Panc1 (cell line): ENCODE measurements at regions not wholly inside any gene's neighbourhood (a gene's known extent, or its start where the extent isn't known, plus 50 kb on each side); places are given as distances from the start of the nearest gene placed in this dataset.

Experiments
- ATAC-seq: fragments of 200-7000 bp; cut with Tn5 transposase; 2 replicates; pipeline ENCODE4 v1.9.1; 2020; ENCODE audit warnings: mild to moderate bottlenecking, moderate library complexity
- BruUV-seq: library from RNA; stranded (reverse); fragments of 400-500 nt; replicated peaks from 2 replicates; lab custom pipeline; 2021; lab: Mats Ljungman, UMichigan
- CTCF ChIA-PET: fragments of 300-600 bp; sonication (Branson Sonifier 250); formaldehyde crosslinking; loops from one replicate; lab custom pipeline; 2022; ENCODE audit warnings: antibody characterized with exemption; lab: Charles Lee
- POLR2A ChIA-PET: fragments of 300-600 bp; sonication (Branson Sonifier 250); formaldehyde crosslinking; loops from one replicate; lab custom pipeline; 2022; ENCODE audit warnings: antibody characterized with exemption; lab: Charles Lee
- DNase-seq: peaks from one replicate; pipeline ENCODE4 v3.0.0-alpha.2; 2010; ENCODE audit warnings: low read depth, low spot score
- H3K27ac ChIP-seq: 2 replicates; pipeline ENCODE4 v1.5.1; 2011; ENCODE audit warnings: mild to moderate bottlenecking, low read length, inconsistent platforms
- H3K27me3 ChIP-seq: fragments of 200-500 bp; sonication (Bioruptor generic); 2 replicates; pipeline ENCODE4 v1.6.0; 2014; ENCODE audit warnings: low read length, inconsistent platforms; ENCODE audit not compliant: control insufficient read depth, insufficient read depth
- H3K36me3 ChIP-seq: fragments of 200-500 bp; sonication (Bioruptor generic); 2 replicates; pipeline ENCODE4 v1.5.1; 2014; ENCODE audit warnings: inconsistent platforms, mild to moderate bottlenecking, low read length, moderate library complexity; ENCODE audit not compliant: control insufficient read depth, insufficient read depth
- H3K4me1 ChIP-seq: 2 replicates; pipeline ENCODE4 v1.5.1; 2011; ENCODE audit warnings: inconsistent platforms, mild to moderate bottlenecking, low read length, moderate library complexity; ENCODE audit not compliant: control insufficient read depth, insufficient read depth
- H3K4me3 ChIP-seq, 2 experiments: 2 replicates each; pipeline ENCODE4 v1.5.1; 2011 to 2012; ENCODE audit warnings: low read depth in 2 of 2, low read length in 2 of 2, mild to moderate bottlenecking in 2 of 2, inconsistent platforms in 1 of 2, moderate library complexity in 1 of 2
- H3K9me3 ChIP-seq: fragments of 200-500 bp; sonication (Bioruptor generic); 2 replicates; pipeline ENCODE4 v1.5.1; 2014; ENCODE audit warnings: low read depth, mild to moderate bottlenecking, inconsistent platforms, low read length, moderate library complexity; ENCODE audit not compliant: control insufficient read depth, insufficient read depth
- CTCF ChIP-seq: fragments of 450-650 bp; IDR thresholded peaks from 2 replicates; pipeline ENCODE4 v1.5.1; 2017; ENCODE audit warnings: mild to moderate bottlenecking
- POLR2AphosphoS5 ChIP-seq: IDR thresholded peaks from 2 replicates; pipeline ENCODE4 v1.6.1; 2012; ENCODE audit warnings: mild to moderate bottlenecking, low read depth, low read length, moderate library complexity
- REST ChIP-seq, 2 experiments: IDR thresholded peaks; 2 replicates each; pipeline ENCODE4 v1.6.1; 2011 to 2012; ENCODE audit warnings: low read depth in 2 of 2, control low read depth in 1 of 2, low read length in 1 of 2, mild to moderate bottlenecking in 1 of 2, moderate library complexity in 1 of 2; ENCODE audit not compliant: insufficient read depth in 1 of 2
- SIN3A ChIP-seq: IDR thresholded peaks from 2 replicates; pipeline ENCODE4 v1.6.1; 2012; ENCODE audit warnings: low read depth, mild to moderate bottlenecking, low read length, moderate library complexity, borderline replicate concordance; ENCODE audit not compliant: insufficient read depth
- TCF7L2 ChIP-seq: IDR thresholded peaks from 2 replicates; pipeline ENCODE4 v1.6.1; 2011; ENCODE audit warnings: mild to moderate bottlenecking, low read depth, low read length, inconsistent platforms
- in situ Hi-C: cut with HindIII; loops from 2 replicates; pipeline ENCODE4 v1.10.0; 2016; ENCODE audit warnings: low sequenced_read_pairs, low pct_unique_long_range_greater_than_20kb
- intact Hi-C: fragments of 100-400 bp; cut with micrococcal nuclease; formaldehyde crosslinking; loops from one replicate; pipeline ENCODE4 v1.10.0; 2022; ENCODE audit not compliant: unreplicated experiment

- CTCF ChIA-PET, result no interaction called here
- Histone ChIP-seq H3K4me1 (no peaks in the 10 kb centered on the region), H3K36me3 (no peaks in the 10 kb centered on the region), H3K27ac (no peak overlapping the region), H3K27me3 (no peaks in the 10 kb centered on the region), H3K9me3 (no peaks in the 10 kb centered on the region), H3K4me3 (no peak overlapping the region)
- DNase-seq (no peak), ATAC-seq (no peak)
- TF ChIP-seq TCF7L2 (no peak), REST (IDR thresholded peaks at IDR 0.05; ENCODE audit: insufficient read depth in 1 of 2, low read depth in 2 of 2, low read length in 1 of 2) (no peak), CTCF (no peak), POLR2AphosphoS5 (no peak), SIN3A (no peak)
- intact Hi-C loops (no loop called here), in situ Hi-C loops (no loop called here)
- BruUV-seq, result no TSS peak
- POLR2A ChIA-PET, result no interaction called here
These were observed 1389.5 kb downstream of the PLA2G4A start for GRCh38 chr1:188218289-188218688.

GRCh38 chr1:188220051-188220450 is 1391.3 kb downstream of the PLA2G4A start:
- Histone ChIP-seq H3K4me1 (no peaks in the 10 kb centered on the region), H3K27me3 (no peaks in the 10 kb centered on the region), H3K4me3 (no peak overlapping the region), H3K9me3 (no peaks in the 10 kb centered on the region), H3K27ac (no peak overlapping the region), H3K36me3 (no peaks in the 10 kb centered on the region)
- no peak for DNase-seq
- intact Hi-C loops, result no loop called here
- in situ Hi-C loops, result no loop called here
- no peak for TF ChIP-seq POLR2AphosphoS5
- TF ChIP-seq TCF7L2, result no peak
- no TSS peak for BruUV-seq
- ChIA-PET POLR2A (no interaction called here), CTCF (no interaction called here)
- no peak for ATAC-seq

- Histone ChIP-seq H3K27ac (no peak overlapping the region), H3K27me3 (no peaks in the 10 kb centered on the region), H3K36me3 (no peaks in the 10 kb centered on the region), H3K4me1 (no peaks in the 10 kb centered on the region), H3K9me3 (no peaks in the 10 kb centered on the region), H3K4me3 (no peak overlapping the region)
- no TSS peak for BruUV-seq
- CTCF ChIA-PET, result no interaction called here
- intact Hi-C loops, result no loop called here
- POLR2A ChIA-PET, result no interaction called here
- no peak for TF ChIP-seq REST (IDR thresholded peaks at IDR 0.05; ENCODE audit: insufficient read depth in 1 of 2, low read depth in 2 of 2, low read length in 1 of 2)
- ATAC-seq (no peak), DNase-seq (no peak)
- in situ Hi-C loops, result no loop called here
These were observed 1395.5 kb downstream of the PLA2G4A start for GRCh38 chr1:188224263-188224662.
